Chondrocyte (in vitro differentiated cells): ENCODE measurements at regions not wholly inside any gene's neighbourhood (a gene's known extent, or its start where the extent isn't known, plus 50 kb on each side); places are given as distances from the start of the nearest gene placed in this dataset.
"Not testable (repeated sequence)": the region's sequence is repeated elsewhere in the genome, so short reads cannot be mapped to it uniquely, and the experiment has no call there.

Experiments used
- DNase-seq: peaks from one replicate; pipeline ENCODE4 v3.0.0; 2021; ENCODE audit warnings: mixed read lengths, low spot score
- H3K27ac Mint-ChIP-seq: one replicate; pipeline ENCODE4 v1.8.0; 2021; ENCODE audit warnings: mild to moderate bottlenecking, moderate library complexity, mixed read lengths; ENCODE audit not compliant: unreplicated experiment
- H3K27me3 Mint-ChIP-seq: 2 replicates; pipeline ENCODE4 v1.8.0; 2021; ENCODE audit warnings: low read depth, mixed read lengths
- H3K36me3 Mint-ChIP-seq: 2 replicates; pipeline ENCODE4 v1.8.0; 2021; ENCODE audit warnings: low read depth, mixed read lengths
- H3K4me1 Mint-ChIP-seq: 2 replicates; pipeline ENCODE4 v1.8.0; 2021; ENCODE audit warnings: low read depth, mild to moderate bottlenecking, mixed read lengths
- H3K4me3 Mint-ChIP-seq: one replicate; pipeline ENCODE4 v1.8.0; 2021; ENCODE audit warnings: mild to moderate bottlenecking, moderate library complexity, mixed read lengths; ENCODE audit not compliant: unreplicated experiment
- H3K9me3 Mint-ChIP-seq: 2 replicates; pipeline ENCODE4 v1.8.0; 2021; ENCODE audit warnings: low read depth, mixed read lengths
- CTCF ChIP-seq: fragments of 200-600 bp; sonication (generic); IDR thresholded peaks from 2 replicates; pipeline ENCODE4 v1.5.0; 2021; ENCODE audit warnings: antibody characterized with exemption, mild to moderate bottlenecking, moderate library complexity

- no peaks in the 10 kb centered on the region for H3K4me1 Mint-ChIP-seq
- H3K4me3 Mint-ChIP-seq = no peak overlapping the region
- H3K36me3 Mint-ChIP-seq = no peaks in the 10 kb centered on the region
- TF ChIP-seq CTCF = no peak
- no peak overlapping the region for H3K27ac Mint-ChIP-seq
- H3K9me3 Mint-ChIP-seq = no peaks in the 10 kb centered on the region
- H3K27me3 Mint-ChIP-seq = no peaks in the 10 kb centered on the region
- DNase-seq = no peak
These were observed 658.1 kb upstream of the PRMT6 start for GRCh38 chr1:106398391-106398790.

- Mint-ChIP-seq H3K9me3 (no peaks in the 10 kb centered on the region), H3K27me3 (peaks cover 2% of the 10 kb centered on the region), H3K4me1 (no peaks in the 10 kb centered on the region), H3K36me3 (no peaks in the 10 kb centered on the region), H3K27ac (no peak overlapping the region), H3K4me3 (no peak overlapping the region)
- TF ChIP-seq CTCF = no peak
- DNase-seq = no peak
These were observed 650.4 kb upstream of the PRMT6 start for GRCh38 chr1:106406114-106406513.

GRCh38 chr1:106412321-106412720, 644.2 kb upstream of the PRMT6 start:
- not testable (repeated sequence) for H3K27ac Mint-ChIP-seq, H3K4me1 Mint-ChIP-seq, H3K36me3 Mint-ChIP-seq, H3K4me3 Mint-ChIP-seq, H3K9me3 Mint-ChIP-seq, DNase-seq, H3K27me3 Mint-ChIP-seq

- no peaks in the 10 kb centered on the region for H3K36me3 Mint-ChIP-seq
- no peak for DNase-seq
- H3K4me3 Mint-ChIP-seq = no peak overlapping the region
- no peak for TF ChIP-seq CTCF
- no peak overlapping the region for H3K27ac Mint-ChIP-seq
- no peaks in the 10 kb centered on the region for H3K4me1 Mint-ChIP-seq
- peaks cover 4% of the 10 kb centered on the region for H3K9me3 Mint-ChIP-seq
- no peaks in the 10 kb centered on the region for H3K27me3 Mint-ChIP-seq
These were observed 621.2 kb upstream of the PRMT6 start for GRCh38 chr1:106435269-106435668.

- Mint-ChIP-seq H3K4me3 (no peak overlapping the region), H3K4me1 (no peaks in the 10 kb centered on the region), H3K36me3 (no peaks in the 10 kb centered on the region), H3K9me3 (peaks cover 7% of the 10 kb centered on the region), H3K27ac (no peak overlapping the region), H3K27me3 (no peaks in the 10 kb centered on the region)
- no peak for TF ChIP-seq CTCF
- DNase-seq = no peak
These were observed 617.0 kb upstream of the PRMT6 start for GRCh38 chr1:106439475-106439874.

GRCh38 chr1:106447466-106447865, 609.0 kb upstream of the PRMT6 start:
- Mint-ChIP-seq H3K9me3 (no peaks in the 10 kb centered on the region), H3K27me3 (peaks cover 2% of the 10 kb centered on the region), H3K4me3 (no peak overlapping the region), H3K36me3 (no peaks in the 10 kb centered on the region), H3K27ac (no peak overlapping the region), H3K4me1 (no peaks in the 10 kb centered on the region)
- DNase-seq = no peak
- TF ChIP-seq CTCF = no peak
